Transverse colon (tissue), 4 donors: ENCODE measurements at regions not wholly inside any gene's neighbourhood (a gene's known extent, or its start where the extent isn't known, plus 50 kb on each side); places are given as distances from the start of the nearest gene placed in this dataset.

Source experiments
- POLR2A ChIP-seq: fragments of 450-650 bp; IDR thresholded peaks from one replicate; pipeline ENCODE4 v1.6.1; 2016; ENCODE audit warnings: antibody characterized with exemption, mild to moderate bottlenecking, moderate library complexity
- POLR2AphosphoS5 ChIP-seq, 3 donors: sonication (generic); formaldehyde crosslinking; IDR thresholded peaks; one replicate each; pipeline ENCODE4 v1.6.1; 2016; ENCODE audit warnings: antibody characterized with exemption in 3 of 3
- TF ChIP-seq, protein P1 (sequence below), 5 experiments: fragments of 200-600 bp in 3 of 5; fragments of 450-650 bp in 2 of 5; sonication (generic) in 3 of 5; IDR thresholded peaks; 1 replicate in 2 of 5; 2 replicates in 3 of 5; pipeline ENCODE4 v1.5.1; 2016 to 2017; ENCODE audit warnings: antibody characterized with exemption in 5 of 5, inconsistent platforms in 3 of 5, mild to moderate bottlenecking in 2 of 5, moderate library complexity in 1 of 5

DNA sequence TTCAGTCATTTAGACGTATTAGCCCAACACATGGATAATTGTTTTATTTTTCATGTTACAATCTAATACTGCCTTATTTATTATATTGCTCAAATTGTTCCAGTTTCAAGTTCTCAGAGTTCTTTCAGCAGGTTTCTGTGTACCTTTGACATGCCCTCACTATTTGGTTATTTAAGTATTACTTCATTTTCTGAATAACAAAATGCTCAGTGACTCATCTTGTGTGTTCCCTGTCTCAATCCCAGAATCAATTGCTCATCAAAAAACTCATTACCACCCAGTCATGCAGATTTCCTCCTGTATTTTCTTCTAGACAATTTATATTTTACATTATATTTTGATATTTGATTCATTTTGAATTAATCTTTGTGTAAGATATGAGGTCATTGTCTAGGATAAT is 562.6 kb downstream of the ANXA1 start:
- TF ChIP-seq, protein P1, sequence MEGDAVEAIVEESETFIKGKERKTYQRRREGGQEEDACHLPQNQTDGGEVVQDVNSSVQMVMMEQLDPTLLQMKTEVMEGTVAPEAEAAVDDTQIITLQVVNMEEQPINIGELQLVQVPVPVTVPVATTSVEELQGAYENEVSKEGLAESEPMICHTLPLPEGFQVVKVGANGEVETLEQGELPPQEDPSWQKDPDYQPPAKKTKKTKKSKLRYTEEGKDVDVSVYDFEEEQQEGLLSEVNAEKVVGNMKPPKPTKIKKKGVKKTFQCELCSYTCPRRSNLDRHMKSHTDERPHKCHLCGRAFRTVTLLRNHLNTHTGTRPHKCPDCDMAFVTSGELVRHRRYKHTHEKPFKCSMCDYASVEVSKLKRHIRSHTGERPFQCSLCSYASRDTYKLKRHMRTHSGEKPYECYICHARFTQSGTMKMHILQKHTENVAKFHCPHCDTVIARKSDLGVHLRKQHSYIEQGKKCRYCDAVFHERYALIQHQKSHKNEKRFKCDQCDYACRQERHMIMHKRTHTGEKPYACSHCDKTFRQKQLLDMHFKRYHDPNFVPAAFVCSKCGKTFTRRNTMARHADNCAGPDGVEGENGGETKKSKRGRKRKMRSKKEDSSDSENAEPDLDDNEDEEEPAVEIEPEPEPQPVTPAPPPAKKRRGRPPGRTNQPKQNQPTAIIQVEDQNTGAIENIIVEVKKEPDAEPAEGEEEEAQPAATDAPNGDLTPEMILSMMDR (IDR thresholded peaks at IDR 0.05), result no peak
- TF ChIP-seq POLR2A, result no peak
- TF ChIP-seq POLR2AphosphoS5 (IDR thresholded peaks at IDR 0.05), result no peak
